GM23248 (cell line): ENCODE measurements at regions not wholly inside any gene's neighbourhood (a gene's known extent, or its start where the extent isn't known, plus 50 kb on each side); places are given as distances from the start of the nearest gene placed in this dataset.

Experiments
- DNase-seq: peaks from one replicate; pipeline ENCODE4 v3.0.0-alpha.2; 2015
- H2AFZ ChIP-seq: fragments of 200-600 bp; sonication (generic); 2 replicates; pipeline ENCODE4 v1.6.1; 2016; ENCODE audit warnings: antibody characterized with exemption
- H3F3A ChIP-seq: fragments of 200-600 bp; sonication (generic); 2 replicates; pipeline ENCODE4 v1.6.1; 2016; ENCODE audit warnings: mild to moderate bottlenecking, antibody characterized with exemption, mixed run types; ENCODE audit not compliant: insufficient read depth
- H3K27ac ChIP-seq: fragments of 200-600 bp; sonication (generic); 2 replicates; pipeline ENCODE4 v1.5.1; 2016; ENCODE audit warnings: mild to moderate bottlenecking
- H3K27me3 ChIP-seq: fragments of 200-600 bp; sonication (generic); replicated peaks from 2 replicates; pipeline ENCODE4 v1.6.1; 2016; ENCODE audit warnings: mild to moderate bottlenecking; ENCODE audit not compliant: insufficient read depth
- H3K36me3 ChIP-seq: fragments of 200-600 bp; sonication (generic); 2 replicates; pipeline ENCODE4 v1.6.1; 2016; ENCODE audit warnings: low read depth, mild to moderate bottlenecking
- H3K4me1 ChIP-seq: fragments of 200-600 bp; sonication (generic); 2 replicates; pipeline ENCODE4 v1.6.1; 2016; ENCODE audit warnings: mild to moderate bottlenecking; ENCODE audit not compliant: insufficient read depth
- H3K4me2 ChIP-seq: fragments of 200-600 bp; sonication (generic); one replicate; pipeline ENCODE4 v1.6.1; 2016; ENCODE audit warnings: mild to moderate bottlenecking; ENCODE audit not compliant: unreplicated experiment
- H3K4me3 ChIP-seq: fragments of 200-600 bp; sonication (generic); 2 replicates; pipeline ENCODE4 v1.5.1; 2016; ENCODE audit warnings: mild to moderate bottlenecking
- H3K79me2 ChIP-seq: fragments of 200-600 bp; sonication (generic); 2 replicates; pipeline ENCODE4 v1.6.1; 2016; ENCODE audit warnings: mild to moderate bottlenecking; ENCODE audit not compliant: insufficient read depth
- H3K9ac ChIP-seq: fragments of 200-600 bp; sonication (generic); 2 replicates; pipeline ENCODE4 v1.6.1; 2016; ENCODE audit warnings: mild to moderate bottlenecking
- H3K9me2 ChIP-seq: fragments of 200-600 bp; sonication (generic); 2 replicates; pipeline ENCODE4 v1.6.1; 2016; ENCODE audit warnings: mixed run types, mild to moderate bottlenecking, moderate library complexity; ENCODE audit not compliant: insufficient read depth
- H3K9me3 ChIP-seq: fragments of 200-600 bp; sonication (generic); one replicate; pipeline ENCODE4 v1.6.1; 2017; ENCODE audit warnings: low read depth
- H4K20me1 ChIP-seq: fragments of 200-600 bp; sonication (generic); 2 replicates; pipeline ENCODE4 v1.6.0; 2016; ENCODE audit not compliant: insufficient read depth
- EZH2 ChIP-seq: fragments of 200-600 bp; sonication (generic); IDR thresholded peaks from 2 replicates; pipeline ENCODE4 v1.6.1; 2018; ENCODE audit warnings: antibody characterized with exemption, mild to moderate bottlenecking; ENCODE audit not compliant: insufficient read depth, poor library complexity, severe bottlenecking
- EZH2phosphoT487 ChIP-seq: fragments of 200-600 bp; sonication (generic); IDR thresholded peaks from 2 replicates; pipeline ENCODE4 v1.6.1; 2018; ENCODE audit warnings: antibody characterized with exemption, moderate library complexity, mild to moderate bottlenecking, low read depth; ENCODE audit not compliant: insufficient read depth
- WGBS, 2 experiments: methylation state at CpG; one replicate each; pipeline ENCODE4 v1.1.6; 2015 to 2017; ENCODE audit warnings: low lambda C conversion rate in 2 of 2, low coverage in 1 of 2; ENCODE audit errors: missing lambda C conversion rate in 2 of 2; 5-methylcytosine and 5-hydroxymethylcytosine counted together
- in situ Hi-C: fragments of 300-500 bp; cut with MboI; formaldehyde crosslinking; loops from 2 replicates; pipeline ENCODE4 v1.15.0; 2020

DNA sequence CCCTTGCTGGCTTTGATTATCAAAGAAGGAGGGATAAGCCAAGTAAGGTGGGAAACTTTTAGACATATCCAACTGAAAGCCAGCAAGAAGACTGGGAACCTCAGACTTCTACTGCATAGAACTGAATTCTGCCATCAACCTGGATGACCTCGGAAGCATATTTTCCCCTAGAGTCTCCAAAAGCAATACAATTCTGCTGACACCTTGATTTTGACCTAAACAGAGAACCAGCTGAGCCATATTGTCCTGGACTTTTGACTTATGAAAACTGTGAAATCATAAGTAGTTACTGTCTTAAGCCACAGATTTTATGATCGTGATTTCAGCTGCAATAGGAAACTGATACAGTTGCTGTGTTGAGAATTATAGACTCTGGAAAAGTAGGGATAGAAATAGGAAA lies 227.6 kb downstream of the PCDH20 start:
- no peak overlapping the region for H2AFZ ChIP-seq
- H3K4me2 ChIP-seq, result no peak overlapping the region
- no peak for TF ChIP-seq EZH2
- TF ChIP-seq EZH2phosphoT487, result no peak
- in situ Hi-C loops, result no loop called here
- 0 to 6% methylated on average over 2 of the region's 2 CpGs for WGBS, 2 experiments
- H3K79me2 ChIP-seq, result no peaks in the 10 kb centered on the region
- no peaks in the 10 kb centered on the region for H3K9me3 ChIP-seq
- no peaks in the 10 kb centered on the region for H3F3A ChIP-seq
- H3K4me1 ChIP-seq, result no peaks in the 10 kb centered on the region
- no peaks in the 10 kb centered on the region for H3K27me3 ChIP-seq
- no peaks in the 10 kb centered on the region for H3K36me3 ChIP-seq
- H3K9me2 ChIP-seq, result no peaks in the 10 kb centered on the region
- no peak overlapping the region for H3K9ac ChIP-seq
- no peak for DNase-seq
- no peak overlapping the region for H3K27ac ChIP-seq
- no peak overlapping the region for H3K4me3 ChIP-seq
- no peaks in the 10 kb centered on the region for H4K20me1 ChIP-seq

DNA sequence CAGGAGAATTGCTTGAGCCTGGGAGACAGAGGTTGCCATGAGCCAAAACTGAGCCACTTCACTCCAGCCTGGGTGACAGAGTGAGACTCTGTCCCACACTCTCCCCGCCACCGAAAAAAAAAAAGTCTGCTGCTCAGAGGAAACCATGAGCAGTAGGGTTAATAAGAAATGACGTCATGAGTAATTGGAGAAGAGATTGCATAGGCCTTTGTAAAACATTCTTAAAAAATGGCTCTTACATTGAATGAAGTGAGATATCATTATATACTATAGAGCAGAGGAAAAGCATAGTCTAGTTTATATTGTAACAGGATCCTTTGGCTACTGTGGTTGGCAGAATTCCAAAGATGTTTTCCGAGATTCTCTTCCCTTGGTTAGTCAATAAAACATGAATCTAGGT lies 228.2 kb downstream of the PCDH20 start:
- Histone ChIP-seq H3K9me3 (no peaks in the 10 kb centered on the region), H3K4me1 (no peaks in the 10 kb centered on the region), H3K4me3 (no peak overlapping the region), H3K36me3 (no peaks in the 10 kb centered on the region), H4K20me1 (no peaks in the 10 kb centered on the region), H3K27ac (no peak overlapping the region), H2AFZ (no peak overlapping the region), H3K4me2 (no peak overlapping the region), H3K27me3 (no peaks in the 10 kb centered on the region), H3F3A (no peaks in the 10 kb centered on the region), H3K9ac (no peak overlapping the region), H3K79me2 (no peaks in the 10 kb centered on the region), H3K9me2 (no peaks in the 10 kb centered on the region)
- TF ChIP-seq EZH2 (no peak), EZH2phosphoT487 (no peak)
- in situ Hi-C loops, result no loop called here
- no peak for DNase-seq
- WGBS, 2 experiments, result 32 to 38% methylated on average over 4 of the region's 4 CpGs

DNA sequence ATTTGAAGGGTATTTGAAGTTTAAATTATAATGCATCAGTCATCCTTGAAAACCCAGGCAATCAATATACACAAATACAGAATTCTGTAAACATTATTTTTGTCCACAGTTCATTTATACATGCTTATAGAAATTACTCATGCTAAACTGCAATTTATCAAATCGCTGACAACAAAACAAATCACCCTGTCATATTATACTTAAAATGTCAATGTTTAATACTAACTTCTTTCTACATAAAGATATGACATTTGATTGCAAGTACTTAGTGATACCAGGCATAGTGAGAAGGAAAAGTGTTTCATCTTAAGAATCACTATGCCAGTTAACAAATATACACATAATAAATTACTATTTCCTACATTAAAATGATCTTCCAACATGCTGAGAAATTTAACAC lies 232.0 kb downstream of the PCDH20 start:
- Histone ChIP-seq H3K36me3 (no peaks in the 10 kb centered on the region), H2AFZ (no peak overlapping the region), H4K20me1 (no peaks in the 10 kb centered on the region), H3K9ac (no peak overlapping the region), H3K9me2 (no peaks in the 10 kb centered on the region), H3K4me2 (no peak overlapping the region), H3K9me3 (no peaks in the 10 kb centered on the region), H3K27me3 (no peaks in the 10 kb centered on the region), H3F3A (no peaks in the 10 kb centered on the region), H3K4me1 (no peaks in the 10 kb centered on the region), H3K27ac (no peak overlapping the region), H3K79me2 (no peaks in the 10 kb centered on the region), H3K4me3 (no peak overlapping the region)
- DNase-seq, result no peak
- 5 to 18% methylated on average over 1 of the region's 1 CpG for WGBS, 2 experiments
- TF ChIP-seq EZH2phosphoT487 (no peak), EZH2 (no peak)
- in situ Hi-C loops, result no loop called here

DNA sequence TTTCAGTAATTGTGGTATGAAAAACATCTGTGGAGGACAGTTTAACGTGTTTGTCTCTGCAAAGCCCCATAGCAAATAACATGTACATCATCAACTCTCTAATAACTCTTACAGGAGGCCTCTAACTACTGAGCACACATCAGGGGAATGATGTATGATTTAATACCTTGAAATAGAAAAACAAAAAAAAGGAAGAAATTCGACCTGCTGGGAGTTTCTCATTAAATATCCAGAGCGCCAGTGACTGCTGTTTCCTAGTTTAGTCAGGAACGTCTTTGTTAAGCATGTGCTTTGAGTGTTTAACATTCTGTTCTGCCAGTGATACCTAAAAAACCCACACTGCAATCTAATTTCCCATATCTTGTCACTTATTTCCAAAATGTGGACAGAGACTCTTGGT lies 235.4 kb downstream of the PCDH20 start:
- TF ChIP-seq EZH2, result no peak
- no peak for TF ChIP-seq EZH2phosphoT487
- no peak overlapping the region for H3K9ac ChIP-seq
- no peaks in the 10 kb centered on the region for H4K20me1 ChIP-seq
- no peak overlapping the region for H3K4me2 ChIP-seq
- H3K27ac ChIP-seq, result no peak overlapping the region
- H3K9me2 ChIP-seq, result no peaks in the 10 kb centered on the region
- no peaks in the 10 kb centered on the region for H3K9me3 ChIP-seq
- H3K79me2 ChIP-seq, result no peaks in the 10 kb centered on the region
- no peaks in the 10 kb centered on the region for H3F3A ChIP-seq
- H3K4me1 ChIP-seq, result no peaks in the 10 kb centered on the region
- H2AFZ ChIP-seq, result no peak overlapping the region
- WGBS, 2 experiments, result 2 to 5% methylated on average over 4 of the region's 4 CpGs
- no peaks in the 10 kb centered on the region for H3K36me3 ChIP-seq
- H3K4me3 ChIP-seq, result no peak overlapping the region
- in situ Hi-C loops, result no loop called here
- no peaks in the 10 kb centered on the region for H3K27me3 ChIP-seq
- no peak for DNase-seq

DNA sequence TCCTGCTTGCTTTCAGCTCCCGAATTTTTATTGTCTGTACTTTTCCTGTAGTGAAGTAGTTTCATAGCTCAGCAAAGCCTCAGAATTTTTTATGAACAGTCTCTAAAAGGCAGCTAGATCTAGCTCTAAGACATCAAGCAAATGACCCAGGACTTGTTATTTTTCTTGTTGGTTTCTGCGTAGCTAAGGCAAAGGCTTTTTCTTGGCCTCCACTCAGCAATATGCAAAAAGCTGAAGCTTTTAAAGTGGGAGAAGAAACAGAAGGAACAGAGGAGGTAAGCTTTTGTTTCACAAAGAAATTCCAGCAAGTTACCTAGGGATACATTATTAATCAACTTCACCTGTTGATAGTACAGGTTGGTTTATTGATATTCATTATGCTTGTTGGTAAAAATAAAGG lies 235.9 kb downstream of the PCDH20 start:
- Histone ChIP-seq H3K9ac (no peak overlapping the region), H3K9me2 (no peaks in the 10 kb centered on the region), H4K20me1 (no peaks in the 10 kb centered on the region), H3K4me3 (no peak overlapping the region), H3K27me3 (no peaks in the 10 kb centered on the region), H2AFZ (no peak overlapping the region), H3K27ac (no peak overlapping the region), H3K4me1 (no peaks in the 10 kb centered on the region), H3K79me2 (no peaks in the 10 kb centered on the region), H3K9me3 (no peaks in the 10 kb centered on the region), H3F3A (no peaks in the 10 kb centered on the region), H3K4me2 (no peak overlapping the region), H3K36me3 (no peaks in the 10 kb centered on the region)
- DNase-seq, result no peak
- in situ Hi-C loops, result no loop called here
- 18 to 36% methylated on average over 2 of the region's 2 CpGs for WGBS, 2 experiments
- no peak for TF ChIP-seq EZH2phosphoT487
- no peak for TF ChIP-seq EZH2
